CD1c-positive myeloid dendritic cell (primary cell): ENCODE measurements at regions not wholly inside any gene's neighbourhood (a gene's known extent, or its start where the extent isn't known, plus 50 kb on each side); places are given as distances from the start of the nearest gene placed in this dataset.

Experiments used
- DNase-seq: peaks from one replicate; pipeline ENCODE4 v3.0.0-alpha.2; 2016; ENCODE audit errors: extremely low spot score

DNA sequence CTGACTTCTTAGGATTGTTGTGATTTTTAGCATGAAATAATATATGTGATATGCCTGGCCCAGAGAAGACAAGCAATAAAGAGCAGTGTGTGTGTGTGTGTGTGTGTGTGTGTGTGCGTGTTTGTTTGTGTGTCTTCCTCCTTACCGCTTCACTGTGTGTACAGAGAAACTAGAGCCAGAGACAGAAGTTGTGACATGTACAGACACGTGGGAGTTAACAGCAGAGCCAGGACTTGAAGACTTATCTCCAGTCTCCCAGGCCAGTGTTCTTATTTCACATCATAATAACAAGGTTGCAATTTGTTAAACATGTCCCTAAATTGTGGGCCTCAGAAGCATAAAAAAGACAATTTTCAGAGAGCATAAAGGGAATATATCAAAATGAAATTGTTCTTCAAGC, 192.0 kb upstream of the JUN start:
- DNase-seq = peak; percentile 49

DNA sequence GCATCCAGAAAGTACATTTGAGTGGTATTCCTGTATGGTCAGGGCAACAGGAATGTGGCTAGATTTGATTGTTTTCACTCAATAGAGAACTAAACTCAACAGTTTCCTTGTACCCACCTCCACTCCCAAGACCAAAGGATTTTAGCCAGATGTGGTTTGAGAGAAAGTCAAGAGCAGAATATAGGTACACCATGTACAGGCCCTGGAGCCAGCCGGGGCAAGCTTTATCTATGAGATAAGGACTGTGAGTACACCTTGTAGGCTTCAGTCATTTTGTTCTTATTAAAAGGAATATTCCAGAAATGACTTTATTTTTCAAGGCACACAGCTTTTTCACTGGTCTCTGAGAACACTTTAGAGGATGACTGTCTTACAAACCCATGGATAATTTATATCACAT, 192.4 kb upstream of the JUN start:
- no peak for DNase-seq

DNA sequence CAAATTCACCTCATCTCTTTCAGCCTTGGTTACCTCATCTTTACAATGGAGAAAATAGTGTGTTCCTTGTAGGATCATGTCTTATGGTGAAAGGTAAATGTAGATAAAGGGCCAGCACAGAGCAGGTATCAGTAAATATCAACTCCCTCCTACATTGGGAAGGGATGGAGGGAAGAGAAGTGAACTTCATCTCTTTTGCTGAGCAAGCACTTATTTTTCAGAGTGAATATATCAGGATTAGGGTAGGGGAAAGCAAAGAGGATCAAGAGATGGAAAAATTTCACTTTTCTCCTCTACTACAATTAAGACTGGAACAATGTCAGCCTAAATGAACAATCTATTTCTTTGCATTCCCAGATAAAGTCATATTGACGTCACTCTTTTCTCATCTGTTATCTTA, 193.8 kb upstream of the JUN start:
- no peak for DNase-seq

DNA sequence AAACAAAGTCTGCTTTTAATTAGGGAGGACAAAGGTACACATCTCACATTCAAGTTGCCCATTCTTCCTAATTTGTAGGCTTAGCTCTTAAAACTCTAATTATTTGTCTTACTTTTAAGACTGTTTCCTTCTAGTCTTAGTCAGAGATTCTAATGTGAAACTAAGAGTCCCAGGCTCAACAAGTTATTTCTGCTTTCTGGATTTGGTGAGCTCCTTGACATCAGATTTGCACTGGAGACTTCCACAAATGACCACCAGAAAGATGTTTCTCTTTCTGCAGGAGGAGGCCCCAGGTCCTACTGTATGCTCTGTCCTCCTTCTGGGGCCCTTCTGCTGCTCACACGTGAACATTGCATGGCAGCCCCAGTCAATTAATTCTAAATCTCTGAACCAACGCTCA, 194.2 kb upstream of the JUN start:
- peak; percentile 51 for DNase-seq

DNA sequence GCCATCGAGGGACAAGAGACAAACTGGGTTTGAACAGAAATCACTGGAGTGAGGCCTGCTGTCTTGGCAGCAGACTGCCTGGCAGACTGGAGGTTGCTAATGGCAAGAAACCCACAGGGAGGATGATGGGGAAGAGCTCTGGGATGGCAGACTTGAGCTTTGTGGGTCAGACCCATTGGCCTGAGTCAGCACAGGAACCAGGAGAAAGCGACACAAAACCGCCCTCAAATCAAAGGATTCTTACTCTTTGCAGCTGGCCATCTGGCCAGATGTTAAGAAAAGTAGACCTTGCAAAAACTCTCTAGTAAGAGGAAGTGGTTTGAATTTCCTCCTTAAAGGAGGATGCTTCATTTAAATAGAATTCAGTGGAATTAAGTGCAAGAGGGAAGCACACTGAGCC, 195.2 kb upstream of the JUN start:
- DNase-seq = peak; percentile 77

DNA sequence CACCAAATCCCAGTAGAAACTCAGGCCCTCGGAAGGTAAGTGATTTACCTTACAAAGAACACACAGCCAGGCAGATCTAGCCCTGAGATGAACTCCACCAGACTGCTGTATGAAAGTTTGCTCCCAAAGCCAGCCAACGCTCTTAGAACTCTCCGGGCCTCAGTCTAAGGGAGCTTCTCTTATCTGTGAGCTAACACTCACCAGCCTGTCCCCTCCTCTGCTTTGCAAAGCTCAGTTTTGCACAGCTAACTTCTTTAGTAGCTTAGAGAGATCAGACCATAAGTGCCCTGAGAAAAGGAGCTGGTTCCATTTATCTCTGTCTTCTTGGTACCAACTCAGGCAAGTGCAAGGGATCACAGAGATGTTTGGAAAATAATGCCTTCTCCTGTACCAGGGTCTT, 195.8 kb upstream of the JUN start:
- no peak for DNase-seq

DNA sequence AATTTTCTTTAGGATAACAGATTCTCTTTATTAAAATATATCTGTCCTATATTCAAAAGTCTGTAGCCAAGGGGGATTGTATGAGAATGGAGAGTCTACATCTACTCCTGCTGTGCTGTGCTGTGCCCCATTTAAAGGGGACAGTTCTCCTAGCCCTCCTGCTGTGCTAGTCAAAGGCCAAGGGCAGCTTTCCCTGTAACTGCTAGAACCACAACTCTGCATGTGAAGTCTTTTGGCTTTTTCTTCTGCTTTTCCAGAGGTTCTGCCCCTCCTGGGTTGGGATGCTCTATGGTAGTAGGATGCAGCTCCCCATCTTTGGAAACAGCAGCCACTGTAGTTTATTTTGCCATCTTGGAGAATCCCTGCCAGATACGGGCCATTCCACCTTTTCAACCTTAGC, 197.5 kb upstream of the JUN start:
- DNase-seq = no peak

DNA sequence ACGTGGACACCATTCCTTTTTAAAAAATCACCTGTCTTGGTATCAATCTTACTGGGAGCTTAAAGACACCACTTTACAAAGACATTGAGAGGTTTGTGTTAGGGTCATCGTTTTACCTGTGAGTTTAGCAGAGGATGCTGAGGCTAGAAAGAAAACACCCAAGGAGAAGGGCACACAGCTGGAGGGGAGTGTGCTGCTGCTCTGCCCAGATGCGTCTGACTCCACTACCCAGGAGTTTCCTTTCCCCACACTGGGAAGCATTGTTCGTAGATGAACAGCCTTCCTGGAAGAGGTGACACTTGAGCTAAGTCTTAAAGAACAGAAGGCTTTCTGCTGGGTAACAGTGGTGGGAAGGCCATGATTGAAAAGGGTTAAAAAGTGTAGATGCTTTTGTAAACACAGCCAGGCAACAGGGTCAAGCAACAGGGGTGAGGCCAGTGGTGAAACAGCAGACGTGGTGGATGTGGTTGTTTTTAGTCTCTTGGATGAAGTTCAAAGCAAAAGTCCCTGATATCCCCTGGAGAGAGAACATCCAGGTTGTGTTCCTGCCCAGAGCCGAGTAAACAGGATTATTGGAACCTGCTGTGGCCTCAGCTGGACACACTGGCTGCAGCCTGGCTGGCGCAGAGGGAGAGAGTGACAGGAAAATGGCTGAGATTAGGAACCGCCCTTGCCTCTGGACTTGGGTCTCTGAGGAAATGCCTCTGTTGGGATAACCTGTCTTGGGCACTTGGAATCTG, 198.6 kb upstream of the JUN start:
- no peak for DNase-seq

DNA sequence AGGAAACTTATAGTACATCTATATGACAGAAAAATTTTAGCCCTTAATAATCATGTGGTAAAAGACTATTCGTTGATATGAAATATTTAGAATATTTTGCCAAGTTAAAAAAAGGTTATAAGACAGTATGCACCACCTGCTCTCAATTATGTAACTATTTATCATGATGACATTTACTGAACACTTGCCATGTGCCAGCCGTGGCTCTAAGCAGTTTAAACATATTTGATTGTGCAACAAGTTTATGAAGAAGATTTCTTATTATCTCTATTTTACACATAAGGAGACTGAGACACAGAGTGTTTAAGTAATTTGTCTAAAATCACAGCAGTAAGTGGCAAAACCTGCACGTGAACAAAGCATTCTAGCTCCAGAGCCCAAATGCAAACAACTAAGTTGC, 199.3 kb upstream of the JUN start:
- no peak for DNase-seq

DNA sequence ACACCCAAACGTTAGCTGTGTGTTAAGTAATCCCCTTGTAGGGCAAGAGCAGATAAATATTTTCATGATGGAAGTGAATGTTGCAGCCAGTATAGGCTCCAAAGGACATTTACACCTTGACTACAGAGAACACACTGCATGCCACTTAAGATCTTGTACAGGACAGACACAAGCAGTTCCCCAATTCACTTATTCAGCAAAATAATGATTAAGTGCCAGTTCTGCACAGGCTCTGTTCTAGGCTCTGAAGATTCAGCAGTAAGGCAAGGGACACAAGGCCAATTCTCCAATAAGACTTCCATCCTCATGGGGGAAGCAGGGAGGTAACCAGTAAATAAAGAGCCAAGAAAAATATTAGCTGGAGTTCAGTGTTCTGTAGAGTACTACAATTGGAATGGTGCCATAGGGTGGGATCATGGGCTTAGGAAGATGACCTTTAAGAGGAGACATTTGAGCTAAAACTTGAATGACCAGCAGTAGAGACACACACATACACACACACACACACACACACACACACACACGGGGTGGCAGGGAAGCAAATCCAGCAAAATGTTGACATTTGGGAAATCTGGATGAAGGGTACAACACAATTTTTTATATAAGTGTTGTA, 199.9 kb upstream of the JUN start:
- no peak for DNase-seq

DNA sequence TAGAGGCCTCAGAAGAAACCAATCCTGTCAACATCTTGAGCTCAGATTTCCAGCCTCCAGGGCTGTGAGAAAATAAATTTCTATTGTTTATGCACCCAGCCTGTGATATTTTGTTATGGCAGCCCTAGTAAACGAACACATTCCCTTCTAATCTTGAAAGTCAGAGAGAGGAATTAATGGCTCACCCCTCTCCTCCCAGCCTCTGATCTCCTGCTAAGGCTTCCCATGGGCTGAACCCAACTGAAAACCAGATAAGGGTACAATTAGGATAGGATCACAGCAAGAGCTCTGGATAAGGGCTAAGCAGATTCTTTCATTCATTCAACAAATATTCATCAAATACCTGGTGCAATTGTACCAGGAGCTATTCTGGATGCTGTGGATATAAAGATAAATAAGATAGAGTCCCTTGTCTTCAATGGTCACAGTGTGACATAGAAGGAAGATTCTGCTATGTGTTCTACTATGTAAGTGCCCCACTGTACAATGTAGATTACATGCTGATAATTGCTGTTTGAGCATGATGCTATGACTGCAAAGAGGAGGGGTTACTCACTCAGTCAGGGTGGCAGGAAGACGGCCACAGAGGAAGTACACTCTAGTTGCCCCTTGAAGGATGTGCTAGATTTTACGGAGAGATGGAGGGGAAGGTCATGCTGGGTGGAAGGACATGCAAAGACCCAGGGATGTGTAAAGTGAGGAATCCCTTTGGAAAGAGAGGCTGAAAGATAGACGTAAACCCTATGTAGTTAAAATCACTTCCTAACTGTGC, 203.3 kb upstream of the JUN start:
- no peak for DNase-seq

DNA sequence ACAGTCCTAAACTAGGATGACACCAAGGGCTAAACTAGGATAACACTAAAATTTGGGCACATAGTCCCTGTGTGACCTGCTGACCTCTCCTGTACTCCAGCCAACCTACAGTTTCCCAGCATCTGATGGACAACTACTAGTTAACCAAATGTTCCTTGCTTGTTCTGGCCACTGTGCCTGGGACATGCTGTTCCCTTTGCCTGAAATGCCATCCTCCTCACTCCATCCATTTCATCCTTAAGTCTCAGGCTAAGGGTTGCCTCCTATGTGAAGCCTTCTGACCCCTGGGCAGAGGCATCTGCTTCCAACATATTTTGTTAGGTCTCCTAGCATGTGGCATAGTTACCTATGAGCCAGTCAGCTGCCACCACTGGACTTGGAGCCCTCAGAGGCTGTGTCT, 204.9 kb upstream of the JUN start:
- DNase-seq = no peak

DNA sequence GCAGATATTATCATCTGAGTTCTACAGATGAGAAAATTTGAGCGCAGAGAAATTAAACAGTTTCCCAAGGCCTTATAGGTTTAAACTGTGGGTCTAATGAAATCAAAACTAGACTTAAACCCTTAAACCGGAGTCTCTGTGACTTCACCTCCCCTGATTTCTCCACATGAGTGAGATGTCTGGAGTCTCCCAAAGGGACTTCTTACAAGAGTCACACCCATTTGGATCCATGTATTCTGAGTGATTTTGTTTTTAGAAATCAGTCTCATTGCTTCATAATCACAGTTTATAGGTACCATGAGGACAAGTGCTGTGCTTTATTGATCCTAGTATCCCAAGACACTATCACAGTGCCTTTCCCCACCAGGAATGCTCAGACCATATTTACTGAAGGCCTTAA, 206.0 kb upstream of the JUN start:
- no peak for DNase-seq

DNA sequence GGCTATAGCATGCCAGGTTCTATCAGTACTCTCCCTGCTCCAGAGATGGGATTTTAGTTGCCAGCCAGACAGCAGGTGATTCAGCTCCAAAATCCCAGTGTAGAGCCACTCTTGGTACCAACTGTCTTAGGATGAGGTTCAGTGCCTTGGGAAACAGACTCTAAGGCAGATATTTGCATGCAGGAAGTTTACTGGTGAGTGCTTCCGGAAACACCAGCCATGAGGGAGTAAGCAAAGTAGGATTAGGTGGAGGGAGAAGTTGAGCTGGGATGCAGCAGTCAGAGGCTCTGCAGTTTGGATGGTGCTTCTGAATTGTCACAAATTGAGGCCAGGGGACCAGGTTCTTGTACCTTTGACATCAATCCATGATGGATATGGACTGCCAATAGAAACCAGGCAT, 207.5 kb upstream of the JUN start:
- DNase-seq = no peak

DNA sequence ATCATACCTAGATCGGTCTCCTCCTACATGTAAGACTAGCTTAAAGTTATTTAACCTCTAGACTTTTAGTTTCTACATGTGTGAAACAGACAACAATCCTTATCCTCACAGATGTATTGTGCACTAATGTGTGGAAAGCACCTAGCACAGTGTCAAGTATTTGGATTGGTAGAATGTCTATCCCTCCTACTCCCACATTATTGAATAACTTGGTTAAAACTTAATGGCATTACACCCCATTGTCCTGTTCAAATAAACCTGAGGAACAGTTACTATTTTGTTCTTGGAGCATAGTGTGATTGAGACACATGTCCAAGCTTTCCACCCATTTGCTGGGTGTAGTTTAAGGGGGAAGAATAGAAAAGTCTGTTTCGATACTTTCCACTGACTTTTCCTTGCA, 208.8 kb upstream of the JUN start:
- no peak for DNase-seq

DNA sequence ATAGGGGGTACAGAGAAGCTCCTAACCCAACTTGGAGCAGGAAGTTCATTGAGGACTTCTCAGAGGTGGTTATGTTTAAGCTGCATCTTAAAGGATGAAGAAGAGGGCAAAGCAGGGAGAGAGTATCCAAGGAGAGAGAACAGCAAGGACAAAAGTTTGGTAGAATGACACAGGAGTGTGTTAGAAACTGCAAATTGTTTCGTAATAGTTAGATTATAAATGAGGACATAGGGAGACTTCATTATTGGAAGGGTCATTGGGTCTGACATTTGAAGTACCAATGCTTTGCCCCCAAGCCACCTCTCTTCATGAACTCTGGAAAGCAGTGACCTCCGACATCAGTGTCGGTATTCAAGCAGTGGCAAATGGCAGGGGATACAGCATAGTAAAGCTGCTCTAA, 209.6 kb upstream of the JUN start:
- no peak for DNase-seq

DNA sequence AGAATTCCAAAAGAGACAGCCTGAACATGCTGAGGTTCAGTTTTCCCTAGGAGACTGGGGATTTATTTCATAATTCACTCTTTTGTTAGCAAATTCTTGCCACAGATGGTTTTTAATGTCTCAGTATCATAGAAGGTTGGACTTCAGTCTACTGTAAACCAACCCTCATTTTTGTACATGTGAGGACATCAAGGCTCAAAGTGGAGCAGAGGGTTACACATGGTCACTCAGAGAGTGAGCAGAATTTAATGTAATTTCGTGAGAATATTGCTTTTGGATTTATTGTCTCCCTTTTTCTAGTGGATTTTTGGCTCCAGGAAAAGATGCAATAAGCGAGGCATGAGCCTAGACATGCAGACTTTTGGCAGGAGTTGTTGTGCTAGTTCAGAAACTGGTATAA, 210.8 kb upstream of the JUN start:
- no peak for DNase-seq

DNA sequence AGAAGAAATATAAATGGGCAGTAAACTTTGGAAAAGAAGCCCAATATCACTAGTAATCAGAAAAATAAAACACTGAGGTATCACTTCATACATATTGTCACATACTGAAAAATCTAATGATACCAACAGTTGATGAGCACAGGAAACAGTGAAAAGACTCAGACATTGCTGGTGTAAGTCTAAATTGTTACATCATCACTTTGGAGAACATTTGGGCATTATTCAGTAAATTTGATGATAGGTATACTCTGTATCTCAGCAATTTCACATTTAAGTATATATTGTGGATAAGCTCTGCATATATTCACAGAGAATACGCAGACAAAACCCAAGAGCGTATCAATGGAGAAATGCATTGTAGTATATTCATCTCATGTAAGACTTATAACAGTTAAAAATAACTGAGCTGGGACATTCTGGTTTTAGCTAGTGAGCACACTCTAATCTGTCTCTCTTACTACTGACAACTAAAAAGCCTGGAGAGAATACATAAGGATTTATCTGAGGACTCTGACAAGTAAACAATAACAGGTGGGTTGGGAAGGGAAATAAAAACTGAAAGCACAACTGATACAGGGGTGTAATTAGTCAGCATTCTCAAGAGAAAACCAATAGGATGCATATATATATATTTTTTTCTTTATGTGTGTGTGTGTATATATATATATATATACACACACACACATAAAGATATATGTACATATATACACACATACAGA, 212.7 kb upstream of the JUN start:
- DNase-seq = no peak

DNA sequence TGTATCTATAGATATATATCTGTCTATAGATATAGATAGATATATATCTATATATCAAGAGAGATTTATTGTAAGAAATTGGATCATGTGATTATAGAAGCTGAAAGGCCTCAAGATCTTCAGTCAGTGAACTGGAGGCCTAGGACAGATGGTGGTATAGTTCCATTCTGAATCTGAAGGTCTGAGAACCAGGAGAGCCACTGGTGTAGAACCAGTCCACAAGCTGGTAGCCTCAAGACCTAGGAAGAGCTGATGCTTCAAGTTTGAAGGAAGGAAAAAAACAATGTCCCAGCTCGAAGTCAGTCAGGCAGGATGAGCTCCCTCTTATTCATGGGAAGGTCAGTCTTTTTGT, 213.2 kb upstream of the JUN start:
- DNase-seq = no peak

DNA sequence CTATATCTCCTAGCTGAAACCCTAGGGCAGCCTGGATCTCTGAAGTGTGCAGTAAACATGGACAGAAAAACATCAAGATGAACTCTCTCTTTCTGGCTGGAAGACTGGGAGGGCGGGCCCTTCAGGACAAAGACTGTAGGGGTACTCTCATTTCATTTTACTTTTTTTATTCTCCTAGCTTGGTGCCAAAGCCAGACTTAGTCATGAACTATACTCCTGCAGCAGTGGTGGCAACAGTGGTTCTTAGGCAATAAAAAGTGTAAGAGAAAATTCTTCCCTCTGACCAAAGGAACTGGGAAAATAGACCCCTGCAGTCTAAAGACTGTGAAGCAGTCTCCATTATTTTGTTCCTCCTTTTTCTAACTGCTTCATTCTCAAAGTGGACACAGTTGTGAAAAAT, 213.8 kb upstream of the JUN start:
- no peak for DNase-seq

DNA sequence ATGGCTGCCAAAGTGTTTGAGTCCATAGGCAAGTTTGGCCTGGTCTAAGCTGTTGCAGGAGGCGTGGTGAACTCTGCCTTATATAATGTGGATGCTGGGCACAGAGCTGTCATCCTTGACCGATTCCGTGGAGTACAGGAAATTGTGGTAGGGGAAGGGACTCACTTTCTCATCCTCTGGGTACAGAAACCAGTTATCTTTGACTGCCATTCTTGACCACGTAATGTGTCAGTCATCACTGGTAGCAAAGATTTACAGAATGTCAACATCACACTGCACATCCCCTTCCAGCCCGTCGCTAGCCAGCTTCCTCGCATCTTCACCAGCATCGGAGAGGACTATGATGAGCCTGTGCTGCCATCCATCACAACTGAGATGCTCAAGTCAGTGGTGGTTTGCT, 215.8 kb upstream of the JUN start:
- no peak for DNase-seq

DNA sequence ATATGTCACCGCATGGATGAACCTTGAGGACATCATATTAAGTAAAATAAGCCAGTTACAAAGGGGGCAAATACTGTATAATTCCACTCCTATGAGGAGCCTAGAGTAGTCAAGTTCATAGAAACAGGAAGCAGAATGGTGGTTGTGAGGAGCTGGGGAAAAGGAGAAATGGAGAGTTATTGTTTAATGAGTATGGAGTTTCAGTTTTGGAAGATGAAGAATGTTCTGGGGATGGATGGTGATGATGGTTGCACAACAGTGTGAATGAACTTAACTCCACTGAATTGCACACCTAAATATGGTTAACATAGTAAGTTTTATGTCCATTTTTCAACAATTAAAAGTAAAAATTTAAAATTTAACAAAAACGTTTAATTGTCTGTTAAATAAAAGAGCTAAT, 220.9 kb upstream of the JUN start:
- peak; percentile 48 for DNase-seq
